K562 (cell line): ENCODE measurements at regions not wholly inside any gene's neighbourhood (a gene's known extent, or its start where the extent isn't known, plus 50 kb on each side); places are given as distances from the start of the nearest gene placed in this dataset.

Source experiments
- ATAC-seq: fragments of 200-7000 bp; cut with Tn5 transposase; 3 replicates; pipeline ENCODE4 v1.9.1; 2020; ENCODE audit warnings: moderate library complexity
- BruUV-seq: library from RNA; stranded (reverse); fragments of 400-500 nt; replicated peaks from 2 replicates; lab custom pipeline; 2021; lab: Mats Ljungman, UMichigan
- CTCF ChIA-PET: fragments of 300-600 bp; formaldehyde crosslinking; extraction: SDS; loops from one replicate; lab custom pipeline; 2021; ENCODE audit warnings: low intra/inter-chr PET ratio; lab: Yijun Ruan, JAX
- POLR2A ChIA-PET: fragments of 300-600, 350-650 bp; sonication (Branson Sonifier 250); formaldehyde crosslinking; extraction: SDS; loops from one replicate; lab custom pipeline; 2021; ENCODE audit warnings: antibody characterized with exemption, inconsistent platforms; lab: Yijun Ruan, JAX
- DNase-seq, 4 experiments: peaks; one replicate each; pipeline versions ENCODE4 v3.0.0 to v3.0.0-alpha.2; 2011 to 2018; ENCODE audit warnings: low spot score in 3 of 4, mixed read lengths in 3 of 4; ENCODE audit errors: extremely low read depth in 1 of 4
- FAIRE-seq: peaks from 2 replicates; lab custom pipeline; 2011; peaks lifted over from hg19 to GRCh38; lab: Jason Lieb, UNC
- H2AFZ ChIP-seq: 2 replicates; pipeline ENCODE4 v1.6.0; 2011; ENCODE audit warnings: low read depth, low read length, control low read depth, inconsistent platforms
- H3K27ac ChIP-seq: fragments of 200-600 bp; 3 replicates; pipeline ENCODE4 v1.8.0; 2011; ENCODE audit warnings: low read depth, mild to moderate bottlenecking, control low read depth, inconsistent platforms, low read length, moderate library complexity, mixed read lengths; ENCODE audit errors: extremely low read depth
- H3K27me3 ChIP-seq, 2 experiments: fragments of 300-600 bp in 1 of 2; 2 replicates in 1 of 2; 3 replicates in 1 of 2; pipeline versions ENCODE4 v1.6.0 to v1.8.0; 2011; ENCODE audit warnings: inconsistent platforms in 2 of 2, low read length in 2 of 2, mild to moderate bottlenecking in 1 of 2, mixed read lengths in 1 of 2, moderate library complexity in 1 of 2; ENCODE audit not compliant: control insufficient read depth in 2 of 2, insufficient read depth in 2 of 2
- H3K36me3 ChIP-seq: fragments of 300-600 bp; 3 replicates; pipeline ENCODE4 v1.8.0; 2011; ENCODE audit warnings: mild to moderate bottlenecking, low read length, inconsistent platforms; ENCODE audit not compliant: control insufficient read depth, insufficient read depth
- H3K4me1 ChIP-seq, 2 experiments: fragments of 200-600 bp in 1 of 2; replicated peaks in 1 of 2; 2 replicates in 1 of 2; 3 replicates in 1 of 2; pipeline versions ENCODE4 v1.5.1 to v1.8.0; 2011; ENCODE audit warnings: inconsistent platforms in 2 of 2, low read length in 2 of 2, mild to moderate bottlenecking in 1 of 2, mixed read lengths in 1 of 2, moderate library complexity in 1 of 2; ENCODE audit not compliant: control insufficient read depth in 2 of 2, insufficient read depth in 2 of 2
- H3K4me2 ChIP-seq: 2 replicates; pipeline ENCODE4 v1.6.1; 2011; ENCODE audit warnings: low read length, control low read depth, inconsistent platforms, mixed read lengths; ENCODE audit not compliant: insufficient read depth
- H3K4me3 ChIP-seq: fragments of 200-600 bp; sonication (generic), shearing (Covaris generic); 2 replicates; pipeline ENCODE4 v1.5.1; 2016; ENCODE audit warnings: control low read depth, inconsistent platforms
- H3K79me2 ChIP-seq: fragments of 200-600 bp; 3 replicates; pipeline ENCODE4 v1.8.0; 2011; ENCODE audit warnings: low read length, inconsistent platforms; ENCODE audit not compliant: control insufficient read depth, insufficient read depth
- H3K9ac ChIP-seq, 2 experiments: 2 replicates each; pipeline versions ENCODE4 v1.6.0 to v1.6.1; 2011; ENCODE audit warnings: low read depth in 2 of 2, low read length in 2 of 2, control low read depth in 1 of 2, inconsistent platforms in 1 of 2, mild to moderate bottlenecking in 1 of 2, mixed read lengths in 1 of 2; ENCODE audit not compliant: insufficient read depth in 1 of 2
- H3K9me1 ChIP-seq: one replicate; pipeline ENCODE4 v1.6.0; 2011; ENCODE audit warnings: inconsistent platforms, mild to moderate bottlenecking, low read length, moderate library complexity; ENCODE audit not compliant: control insufficient read depth, insufficient read depth
- H3K9me3 ChIP-seq: replicated peaks from 2 replicates; pipeline ENCODE4 v1.5.1; 2011; ENCODE audit warnings: low read depth, low read length, inconsistent platforms; ENCODE audit not compliant: control insufficient read depth, insufficient read depth
- H4K20me1 ChIP-seq: replicated peaks from 2 replicates; pipeline ENCODE4 v1.6.1; 2011; ENCODE audit warnings: low read length, inconsistent platforms, mixed read lengths; ENCODE audit not compliant: control insufficient read depth, insufficient read depth
- MTF1 ChIP-seq: fragments of 250-450 bp; sonication (Bioruptor Pico); IDR thresholded peaks from 2 replicates; pipeline ENCODE4 v1.9.0; 2021; ENCODE audit warnings: moderate library complexity, mild to moderate bottlenecking, inconsistent platforms, borderline replicate concordance
- POLR2G ChIP-seq: fragments of 200-400 bp; formaldehyde crosslinking; IDR thresholded peaks from 2 replicates; pipeline ENCODE4 v1.6.1; 2017; ENCODE audit warnings: low read depth, mild to moderate bottlenecking, antibody characterized with exemption, low read length, moderate library complexity
- RREB1 ChIP-seq: fragments of 250-450 bp; sonication (Bioruptor Pico); IDR thresholded peaks from 2 replicates; pipeline ENCODE4 v1.4.0; 2020
- ZNF3 ChIP-seq: fragments of 250-450 bp; sonication (Bioruptor Pico); IDR thresholded peaks from 2 replicates; pipeline ENCODE4 v1.5.0; 2021; ENCODE audit warnings: mild to moderate bottlenecking, moderate library complexity
- WGBS: fragments of 100-300 bp; shearing (Covaris generic); methylation state at CpG from one replicate; pipeline ENCODE4 v1.1.6; 2016; ENCODE audit warnings: low coverage, mixed read lengths; ENCODE audit not compliant: insufficient coverage; ENCODE audit errors: missing lambda C conversion rate; 5-methylcytosine and 5-hydroxymethylcytosine counted together
- in situ Hi-C: fragments of 300-500 bp; cut with MboI; formaldehyde crosslinking; loops from 4 replicates; pipeline ENCODE4 v1.15.0; 2018; ENCODE audit warnings: inconsistent platforms, mixed read lengths
- intact Hi-C: fragments of 100-400 bp; cut with micrococcal nuclease; formaldehyde crosslinking; loops from 2 replicates; pipeline ENCODE4 v1.14.2; 2022
- TF ChIP-seq, protein P1 (sequence below): IDR thresholded peaks from 2 replicates; pipeline ENCODE4 v1.6.1; 2016; ENCODE audit warnings: missing genetic modification characterization, missing compliant biosample characterization
- TF ChIP-seq, protein P2 (sequence below): IDR thresholded peaks from 3 replicates; pipeline ENCODE4 v1.6.1; 2011; ENCODE audit warnings: borderline replicate concordance, mild to moderate bottlenecking; ENCODE audit not compliant: insufficient read length, insufficient read depth

DNA sequence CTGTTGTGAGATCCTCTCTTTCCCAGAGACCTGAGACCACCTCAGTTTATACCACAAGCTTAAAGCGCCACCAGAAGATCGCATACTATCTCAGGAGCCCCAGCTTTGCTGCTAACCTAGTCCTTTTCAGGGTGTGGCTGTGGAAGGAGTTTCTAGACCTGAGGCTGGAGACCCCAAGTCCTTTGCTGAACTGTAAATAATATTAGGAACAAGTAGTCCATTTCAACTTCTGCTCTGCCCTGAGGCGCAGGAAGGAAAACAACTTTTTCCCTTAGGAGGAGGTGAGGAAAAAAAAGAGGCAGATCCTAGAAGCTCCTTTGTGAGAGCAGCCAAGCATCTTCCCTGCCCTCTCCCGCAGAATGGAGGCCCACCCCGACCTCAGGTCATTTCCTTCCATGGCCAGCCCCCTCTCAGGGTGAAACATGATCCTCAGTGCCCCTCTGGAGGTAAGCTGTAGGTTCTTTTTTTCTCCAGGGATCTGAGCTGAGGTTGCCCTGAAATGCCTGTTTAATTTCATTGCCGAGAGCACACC lies 122.8 kb upstream of the LGALSL start:
- POLR2A ChIA-PET = interaction anchor here (0.6 to 2.1 kb wide), 6 partner anchors 12 to 321 kb away, joined by 3 to 6 read pairs (median 4); no protein-coding TSS in a partner anchor
- H3K9me1 ChIP-seq = no peaks in the 10 kb centered on the region
- ATAC-seq (no peak), DNase-seq (no peak), FAIRE-seq (no peak)
- no peak overlapping the region for H3K27ac ChIP-seq
- CTCF ChIA-PET = interaction anchor here (0.8 to 2.5 kb wide), 5 partner anchors 17 to 542 kb away, joined by 3 to 23 read pairs (median 5); partner anchors contain the start of gene AFTPH
- H4K20me1 ChIP-seq = no peaks in the 10 kb centered on the region; the same call in 1 of the 2 replicates
- peaks cover 13 to 36% of the 10 kb centered on the region in 2 experiments for H3K27me3 ChIP-seq
- no peak overlapping the region for H3K9ac ChIP-seq
- no peak overlapping the region for H3K4me2 ChIP-seq
- no peak overlapping the region for H3K4me3 ChIP-seq
- no peaks in the 10 kb centered on the region for H3K4me1 ChIP-seq
- H2AFZ ChIP-seq = no peak overlapping the region
- WGBS = 21% methylated on average over 6 of the region's 6 CpGs
- H3K36me3 ChIP-seq = no peaks in the 10 kb centered on the region
- no peaks in the 10 kb centered on the region for H3K79me2 ChIP-seq
- intact Hi-C loops (loop anchor here (1.0 to 5.0 kb wide), 5 partner anchors 157 to 536 kb away; no protein-coding TSS in a partner anchor), in situ Hi-C loops (loop anchor here (5.0 to 10.0 kb wide), 2 partner anchors 156 to 244 kb away; no protein-coding TSS in a partner anchor)
- H3K9me3 ChIP-seq = no peaks in the 10 kb centered on the region
- BruUV-seq = no TSS peak
- no peak for TF ChIP-seq ZNF3 (CRISPR knock-in tag)
- no peak for TF ChIP-seq RREB1 (CRISPR knock-in tag)
- no peak for TF ChIP-seq POLR2G
- no peak for TF ChIP-seq MTF1 (CRISPR knock-in tag)
- TF ChIP-seq, protein P1, sequence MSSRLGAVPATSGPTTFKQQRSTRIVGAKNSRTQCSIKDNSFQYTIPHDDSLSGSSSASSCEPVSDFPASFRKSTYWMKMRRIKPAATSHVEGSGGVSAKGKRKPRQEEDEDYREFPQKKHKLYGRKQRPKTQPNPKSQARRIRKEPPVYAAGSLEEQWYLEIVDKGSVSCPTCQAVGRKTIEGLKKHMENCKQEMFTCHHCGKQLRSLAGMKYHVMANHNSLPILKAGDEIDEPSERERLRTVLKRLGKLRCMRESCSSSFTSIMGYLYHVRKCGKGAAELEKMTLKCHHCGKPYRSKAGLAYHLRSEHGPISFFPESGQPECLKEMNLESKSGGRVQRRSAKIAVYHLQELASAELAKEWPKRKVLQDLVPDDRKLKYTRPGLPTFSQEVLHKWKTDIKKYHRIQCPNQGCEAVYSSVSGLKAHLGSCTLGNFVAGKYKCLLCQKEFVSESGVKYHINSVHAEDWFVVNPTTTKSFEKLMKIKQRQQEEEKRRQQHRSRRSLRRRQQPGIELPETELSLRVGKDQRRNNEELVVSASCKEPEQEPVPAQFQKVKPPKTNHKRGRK = no peak
- TF ChIP-seq, protein P2, sequence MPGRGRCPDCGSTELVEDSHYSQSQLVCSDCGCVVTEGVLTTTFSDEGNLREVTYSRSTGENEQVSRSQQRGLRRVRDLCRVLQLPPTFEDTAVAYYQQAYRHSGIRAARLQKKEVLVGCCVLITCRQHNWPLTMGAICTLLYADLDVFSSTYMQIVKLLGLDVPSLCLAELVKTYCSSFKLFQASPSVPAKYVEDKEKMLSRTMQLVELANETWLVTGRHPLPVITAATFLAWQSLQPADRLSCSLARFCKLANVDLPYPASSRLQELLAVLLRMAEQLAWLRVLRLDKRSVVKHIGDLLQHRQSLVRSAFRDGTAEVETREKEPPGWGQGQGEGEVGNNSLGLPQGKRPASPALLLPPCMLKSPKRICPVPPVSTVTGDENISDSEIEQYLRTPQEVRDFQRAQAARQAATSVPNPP = no peak
